ENCODE measurements at regions not wholly inside any gene's neighbourhood (a gene's known extent, or its start where the extent isn't known, plus 50 kb on each side); places are given as distances from the start of the nearest gene placed in this dataset.

DNA sequence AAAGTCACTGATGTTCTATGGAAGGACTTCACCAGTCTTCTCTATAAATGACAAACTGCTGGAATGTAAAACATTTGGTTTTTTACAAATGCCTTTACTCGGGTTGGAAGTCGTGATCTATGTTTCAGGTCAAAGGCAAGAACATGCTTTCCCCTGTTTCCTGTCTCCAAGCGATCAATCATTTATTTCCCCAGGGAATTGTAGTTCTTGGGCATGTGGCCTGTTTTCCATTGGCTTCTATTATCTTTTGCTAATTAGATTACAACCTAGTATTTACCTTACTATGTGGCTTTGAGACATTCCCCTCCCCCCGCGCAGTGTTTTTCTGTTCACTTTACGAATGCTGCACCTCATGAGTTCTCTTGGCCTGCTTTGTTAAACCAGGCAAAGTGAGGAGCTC, 684.2 kb downstream of the EPHA4 start:
- no peak overlapping the region for H3K4me3 ChIP-seq (ENCODE audit: low read length)
- H3K9me3 ChIP-seq (ENCODE audit: insufficient read depth, low read depth, low read length): no peaks in the 10 kb centered on the region
- peaks cover 26% of the 10 kb centered on the region for H3K4me1 ChIP-seq (ENCODE audit: insufficient read depth, low read length)
- no peaks in the 10 kb centered on the region for H3K36me3 ChIP-seq (ENCODE audit: insufficient read depth, low read length)
- H3K27ac ChIP-seq (ENCODE audit: low read depth, low read length): no peak overlapping the region
- H3K9ac ChIP-seq (ENCODE audit: low read depth, low read length): no peak overlapping the region; the same call in 1 of the 2 replicates
- H3K27me3 ChIP-seq (ENCODE audit: insufficient read depth, low read length): no peaks in the 10 kb centered on the region
- 88% methylated on average over 6 of the region's 6 CpGs for WGBS

DNA sequence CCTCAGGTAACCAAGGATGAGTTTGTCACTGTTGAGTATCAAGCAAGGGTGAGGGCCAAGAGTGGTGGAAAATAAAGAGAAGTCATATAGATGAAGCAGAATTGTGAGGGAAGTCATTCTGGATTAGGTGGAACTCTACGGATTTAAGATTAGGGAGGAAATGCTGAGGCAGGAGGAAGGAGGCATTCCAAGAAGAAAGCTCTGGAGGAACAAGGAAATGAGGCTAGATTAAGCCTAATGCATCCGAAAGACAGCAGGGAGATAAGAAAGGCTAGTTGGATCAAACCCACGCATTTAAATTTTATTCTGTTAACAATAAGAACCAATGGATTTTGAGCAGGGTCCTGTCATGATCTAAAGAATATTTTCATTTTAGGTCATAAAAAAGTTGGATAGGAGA, 681.2 kb downstream of the EPHA4 start:
- no peaks in the 10 kb centered on the region for H3K36me3 ChIP-seq (ENCODE audit: insufficient read depth, low read length)
- H3K4me3 ChIP-seq (ENCODE audit: low read length): no peak overlapping the region
- H3K9ac ChIP-seq (ENCODE audit: low read depth, low read length): no peak overlapping the region
- no peaks in the 10 kb centered on the region for H3K27me3 ChIP-seq (ENCODE audit: insufficient read depth, low read length)
- H3K27ac ChIP-seq (ENCODE audit: low read depth, low read length): no peak overlapping the region
- H3K4me1 ChIP-seq (ENCODE audit: insufficient read depth, low read length): peaks cover 26% of the 10 kb centered on the region
- H3K9me3 ChIP-seq (ENCODE audit: insufficient read depth, low read depth, low read length): no peaks in the 10 kb centered on the region
- 94% methylated on average over 2 of the region's 3 CpGs for WGBS

DNA sequence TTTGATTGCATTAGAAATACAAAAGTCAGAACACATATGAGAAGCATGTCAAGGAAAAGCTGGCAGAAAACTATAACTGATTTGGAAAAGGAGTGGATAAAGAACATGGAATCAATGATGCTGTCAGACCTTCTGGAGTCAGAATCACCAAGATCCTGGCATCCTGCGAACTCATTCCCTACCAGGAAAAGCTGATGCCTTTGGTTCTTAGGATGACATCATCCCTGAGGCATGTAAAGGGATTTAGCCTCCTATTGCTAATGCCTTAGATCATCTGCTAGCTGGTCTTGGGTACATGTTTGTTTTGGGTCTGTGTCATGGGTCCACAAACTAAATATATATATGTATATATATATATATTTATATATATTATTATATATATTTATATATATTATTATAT, 680.7 kb downstream of the EPHA4 start:
- no peaks in the 10 kb centered on the region for H3K9me3 ChIP-seq (ENCODE audit: insufficient read depth, low read depth, low read length)
- WGBS: 67% methylated on average over 1 of the region's 1 CpG
- no peak overlapping the region for H3K4me3 ChIP-seq (ENCODE audit: low read length)

DNA sequence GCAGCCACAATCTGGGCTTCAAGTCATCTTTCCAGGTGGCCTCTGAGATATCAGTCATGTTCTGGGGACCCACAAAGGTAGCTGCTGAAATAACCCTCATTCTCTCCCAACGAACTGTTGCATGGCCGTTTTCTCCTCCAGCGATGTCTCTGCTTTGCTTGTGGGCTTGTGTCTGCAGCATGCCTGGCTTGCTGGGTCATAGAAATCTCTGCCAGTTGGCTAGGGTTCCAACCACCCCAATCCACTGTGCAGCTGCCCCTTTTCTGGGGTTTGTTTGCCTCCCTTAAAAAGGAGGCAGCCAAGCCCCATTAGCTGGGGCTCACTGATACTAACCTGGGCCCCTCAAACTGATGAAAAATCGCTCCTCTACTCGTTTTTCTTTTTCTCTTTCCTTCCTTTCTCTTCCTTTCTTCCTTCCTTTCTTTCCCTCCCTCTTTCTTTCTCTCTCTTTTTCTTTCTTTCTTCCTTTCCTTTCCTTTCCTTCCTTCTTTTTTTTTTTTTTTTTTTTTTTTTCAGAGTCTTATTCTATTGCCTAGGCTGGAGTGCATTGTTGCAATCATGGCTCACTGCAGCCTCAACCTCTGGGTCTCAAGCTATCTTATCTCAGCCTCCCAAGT, 680.0 kb downstream of the EPHA4 start:
- H3K4me3 ChIP-seq (ENCODE audit: low read length): no peak overlapping the region
- no peak overlapping the region for H3K27ac ChIP-seq (ENCODE audit: low read depth, low read length)
- H3K27me3 ChIP-seq (ENCODE audit: insufficient read depth, low read length): no peaks in the 10 kb centered on the region
- WGBS: 94% methylated on average over 5 of the region's 5 CpGs
- H3K36me3 ChIP-seq (ENCODE audit: insufficient read depth, low read length): no peaks in the 10 kb centered on the region
- H3K9me3 ChIP-seq (ENCODE audit: insufficient read depth, low read depth, low read length): no peaks in the 10 kb centered on the region
- H3K9ac ChIP-seq (ENCODE audit: low read depth, low read length): no peak overlapping the region
- peaks cover 18% of the 10 kb centered on the region for H3K4me1 ChIP-seq (ENCODE audit: insufficient read depth, low read length)

More for the DNA sequence above, 680.7 kb downstream of the EPHA4 start:
- no peak overlapping the region for H3K9ac ChIP-seq (ENCODE audit: low read depth, low read length)
- H3K4me1 ChIP-seq (ENCODE audit: insufficient read depth, low read length): peaks cover 25% of the 10 kb centered on the region
- no peak overlapping the region for H3K27ac ChIP-seq (ENCODE audit: low read depth, low read length)
- no peaks in the 10 kb centered on the region for H3K27me3 ChIP-seq (ENCODE audit: insufficient read depth, low read length)
- H3K36me3 ChIP-seq (ENCODE audit: insufficient read depth, low read length): no peaks in the 10 kb centered on the region

DNA sequence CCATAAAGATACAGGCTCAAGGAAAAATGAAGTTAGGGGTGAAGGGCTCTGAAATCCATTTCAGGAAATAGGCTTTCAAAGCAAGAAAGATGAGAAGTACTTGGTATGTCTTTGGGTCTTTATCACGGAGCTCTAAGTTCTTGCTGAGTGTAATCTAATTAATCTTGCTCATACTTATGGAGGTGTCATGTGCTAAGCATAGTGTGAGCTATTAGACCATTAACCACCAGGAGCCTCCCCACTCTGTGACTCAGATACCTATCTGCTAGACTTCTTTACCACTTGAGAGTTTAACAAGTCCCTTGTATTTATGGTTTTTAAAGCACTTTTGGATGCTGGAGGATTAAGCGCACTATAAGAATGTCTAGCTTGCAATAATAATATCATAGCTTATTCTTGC, 678.7 kb downstream of the EPHA4 start:
- Histone ChIP-seq H3K4me1 (ENCODE audit: insufficient read depth, low read length) (peaks cover 5% of the 10 kb centered on the region), H3K4me3 (ENCODE audit: low read length) (no peak overlapping the region), H3K9ac (ENCODE audit: low read depth, low read length) (no peak overlapping the region), H3K27ac (ENCODE audit: low read depth, low read length) (no peak overlapping the region), H3K27me3 (ENCODE audit: insufficient read depth, low read length) (no peaks in the 10 kb centered on the region), H3K36me3 (ENCODE audit: insufficient read depth, low read length) (no peaks in the 10 kb centered on the region), H3K9me3 (ENCODE audit: insufficient read depth, low read depth, low read length) (no peaks in the 10 kb centered on the region)
- 96% methylated on average over 2 of the region's 2 CpGs for WGBS

DNA sequence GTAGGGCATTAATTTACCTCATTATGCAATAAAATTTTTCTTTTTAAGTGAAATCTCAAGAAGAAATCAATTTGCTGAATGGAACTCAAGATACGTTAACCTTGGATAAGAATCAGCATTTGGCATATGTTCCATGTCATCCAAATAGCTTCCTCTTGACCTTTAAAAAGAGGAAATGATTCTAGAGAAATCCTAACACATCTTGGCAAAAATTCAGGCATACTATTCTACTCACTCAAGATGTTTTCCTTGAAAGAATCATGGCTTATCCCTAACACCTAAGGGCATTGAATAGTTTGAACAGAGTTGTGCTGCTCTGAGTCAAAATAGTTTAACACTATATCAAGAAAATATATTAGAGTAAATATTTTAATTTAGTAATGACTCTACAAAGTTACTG, 678.0 kb downstream of the EPHA4 start:
- Histone ChIP-seq H3K27ac (ENCODE audit: low read depth, low read length) (no peak overlapping the region), H3K4me3 (ENCODE audit: low read length) (no peak overlapping the region), H3K4me1 (ENCODE audit: insufficient read depth, low read length) (peaks cover 4% of the 10 kb centered on the region), H3K36me3 (ENCODE audit: insufficient read depth, low read length) (no peaks in the 10 kb centered on the region), H3K9me3 (ENCODE audit: insufficient read depth, low read depth, low read length) (no peaks in the 10 kb centered on the region), H3K9ac (ENCODE audit: low read depth, low read length) (no peak overlapping the region), H3K27me3 (ENCODE audit: insufficient read depth, low read length) (no peaks in the 10 kb centered on the region)
- 100% methylated on average over 1 of the region's 1 CpG for WGBS

DNA sequence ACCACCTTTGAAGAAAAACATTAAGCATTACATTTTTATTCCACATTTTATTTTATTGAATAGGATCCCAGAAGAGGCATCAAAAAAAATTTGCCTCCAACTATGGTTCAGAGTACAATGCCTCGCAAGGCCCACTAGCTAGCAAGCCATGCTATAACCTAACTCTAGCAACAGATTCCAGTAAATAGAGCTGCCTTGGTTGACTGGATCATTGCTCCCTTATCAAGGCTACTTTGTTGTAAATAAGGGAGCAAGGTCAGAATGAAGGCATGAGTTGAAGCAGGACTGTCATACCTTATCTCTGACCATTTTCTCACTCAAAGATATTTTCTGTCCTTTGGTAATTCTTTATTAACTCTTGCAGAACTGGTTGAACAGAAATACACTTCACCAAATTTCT, 672.6 kb downstream of the EPHA4 start:
- no peaks in the 10 kb centered on the region for H3K36me3 ChIP-seq (ENCODE audit: insufficient read depth, low read length)
- no peak overlapping the region for H3K9ac ChIP-seq (ENCODE audit: low read depth, low read length)
- H3K4me3 ChIP-seq (ENCODE audit: low read length): no peak overlapping the region
- no peaks in the 10 kb centered on the region for H3K9me3 ChIP-seq (ENCODE audit: insufficient read depth, low read depth, low read length)
- H3K4me1 ChIP-seq (ENCODE audit: insufficient read depth, low read length): peaks cover 10% of the 10 kb centered on the region
- no peak overlapping the region for H3K27ac ChIP-seq (ENCODE audit: low read depth, low read length)
- WGBS: 86% methylated on average over 1 of the region's 1 CpG
- H3K27me3 ChIP-seq (ENCODE audit: insufficient read depth, low read length): no peaks in the 10 kb centered on the region

DNA sequence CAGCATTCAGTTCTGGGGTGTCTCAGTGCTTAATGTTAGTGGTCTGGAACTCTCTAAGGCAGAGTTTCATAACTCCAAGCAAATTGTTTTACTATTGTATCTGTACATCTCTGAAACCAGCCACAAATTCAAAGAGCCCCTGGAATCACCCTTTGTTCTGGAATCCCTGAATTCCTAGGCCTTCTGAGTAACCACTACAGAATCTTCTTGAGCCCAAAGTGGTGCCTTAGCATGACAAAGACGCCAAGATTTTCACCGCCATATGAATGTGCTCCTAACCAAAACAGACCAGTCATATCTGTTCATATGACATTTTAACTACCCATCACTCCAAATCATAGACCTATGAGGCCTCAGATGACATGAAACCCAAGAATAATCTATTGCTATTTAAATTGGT, 668.1 kb downstream of the EPHA4 start:
- Histone ChIP-seq H3K9me3 (ENCODE audit: insufficient read depth, low read depth, low read length) (no peaks in the 10 kb centered on the region), H3K36me3 (ENCODE audit: insufficient read depth, low read length) (no peaks in the 10 kb centered on the region), H3K27me3 (ENCODE audit: insufficient read depth, low read length) (no peaks in the 10 kb centered on the region), H3K9ac (ENCODE audit: low read depth, low read length) (no peak overlapping the region), H3K4me1 (ENCODE audit: insufficient read depth, low read length) (peaks cover 10% of the 10 kb centered on the region), H3K4me3 (ENCODE audit: low read length) (no peak overlapping the region), H3K27ac (ENCODE audit: low read depth, low read length) (0 out of 2 replicates have a peak overlapping the region, but pooled peaks have one; percentile 31)
- WGBS: 82% methylated on average over 2 of the region's 2 CpGs

DNA sequence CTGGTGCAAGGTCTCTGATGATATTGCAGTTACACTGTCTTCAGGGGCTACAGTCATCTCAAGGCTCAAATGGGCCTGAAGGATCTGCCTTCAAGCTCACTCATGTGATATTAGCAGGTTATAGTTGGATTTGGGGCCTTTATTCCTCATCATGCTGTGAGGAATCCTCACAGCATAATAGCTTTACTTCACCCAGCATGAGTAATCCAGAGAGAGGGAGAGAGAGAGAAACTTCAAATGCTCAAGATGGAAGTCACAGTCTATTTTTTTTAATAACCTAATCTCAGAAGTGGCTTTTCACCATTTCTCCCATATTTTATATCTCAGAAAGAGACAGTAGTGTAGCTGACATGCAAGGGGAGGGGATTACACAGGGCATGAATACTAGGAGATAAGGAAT, 658.7 kb downstream of the EPHA4 start:
- H3K27ac ChIP-seq (ENCODE audit: low read depth, low read length): no peak overlapping the region
- no peaks in the 10 kb centered on the region for H3K36me3 ChIP-seq (ENCODE audit: insufficient read depth, low read length)
- H3K27me3 ChIP-seq (ENCODE audit: insufficient read depth, low read length): no peaks in the 10 kb centered on the region
- no peaks in the 10 kb centered on the region for H3K9me3 ChIP-seq (ENCODE audit: insufficient read depth, low read depth, low read length)
- no peaks in the 10 kb centered on the region for H3K4me1 ChIP-seq (ENCODE audit: insufficient read depth, low read length)
- no peak overlapping the region for H3K9ac ChIP-seq (ENCODE audit: low read depth, low read length)
- H3K4me3 ChIP-seq (ENCODE audit: low read length): no peak overlapping the region

DNA sequence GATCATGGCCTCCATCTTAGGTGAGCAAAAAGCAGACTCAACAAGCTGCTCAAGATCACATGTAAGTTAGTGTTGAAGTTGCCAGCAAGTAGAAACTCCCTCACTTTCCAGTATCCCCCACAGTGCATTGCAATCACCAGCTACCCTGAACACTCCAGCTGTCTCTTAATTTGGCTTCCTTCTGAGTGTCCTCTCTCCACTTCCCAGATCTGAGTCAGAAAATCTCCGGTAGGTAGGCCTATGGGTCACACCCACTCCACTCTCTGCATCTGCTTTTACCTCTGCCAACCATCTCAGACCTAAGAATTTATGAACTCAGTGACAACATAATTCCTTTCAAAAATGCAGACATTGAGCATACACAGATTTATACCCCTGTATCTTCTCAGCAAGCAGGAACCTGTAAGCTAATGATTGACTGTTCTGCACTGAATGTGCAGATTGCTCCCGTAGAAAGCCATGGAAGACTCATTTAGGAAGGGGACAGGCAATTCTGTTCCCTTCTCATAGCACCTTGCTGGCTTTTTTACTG, 656.9 kb downstream of the EPHA4 start:
- Histone ChIP-seq H3K27me3 (ENCODE audit: insufficient read depth, low read length) (no peaks in the 10 kb centered on the region), H3K9ac (ENCODE audit: low read depth, low read length) (no peak overlapping the region), H3K9me3 (ENCODE audit: insufficient read depth, low read depth, low read length) (no peaks in the 10 kb centered on the region), H3K4me3 (ENCODE audit: low read length) (no peak overlapping the region), H3K4me1 (ENCODE audit: insufficient read depth, low read length) (no peaks in the 10 kb centered on the region), H3K36me3 (ENCODE audit: insufficient read depth, low read length) (no peaks in the 10 kb centered on the region), H3K27ac (ENCODE audit: low read depth, low read length) (no peak overlapping the region)
- 92% methylated on average over 2 of the region's 2 CpGs for WGBS

DNA sequence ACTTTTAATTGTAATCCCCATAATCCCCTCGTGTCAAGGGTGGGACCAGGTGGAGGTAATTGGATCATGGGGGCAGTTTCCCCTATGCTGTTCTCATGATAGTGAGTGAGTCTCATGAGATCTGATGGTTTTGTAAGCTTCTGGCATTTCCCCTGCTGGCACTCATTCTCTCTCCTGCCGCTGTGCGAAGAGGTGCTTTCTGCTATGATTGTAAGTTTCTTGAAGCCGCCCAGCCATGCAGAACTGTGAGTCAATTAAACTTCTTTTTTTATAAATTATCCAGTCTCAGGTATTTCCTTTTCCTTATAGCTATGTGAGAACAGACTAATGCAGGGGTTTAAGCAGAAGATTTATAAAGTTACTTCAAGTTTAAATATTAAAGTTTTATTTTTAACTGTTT, 655.2 kb downstream of the EPHA4 start:
- WGBS: 94% methylated on average over 4 of the region's 4 CpGs

More for the DNA sequence above, 655.2 kb downstream of the EPHA4 start:
- H3K4me3 ChIP-seq (ENCODE audit: low read length): no peak overlapping the region
- no peak overlapping the region for H3K9ac ChIP-seq (ENCODE audit: low read depth, low read length)
- no peaks in the 10 kb centered on the region for H3K27me3 ChIP-seq (ENCODE audit: insufficient read depth, low read length)
- no peaks in the 10 kb centered on the region for H3K9me3 ChIP-seq (ENCODE audit: insufficient read depth, low read depth, low read length)
- H3K36me3 ChIP-seq (ENCODE audit: insufficient read depth, low read length): no peaks in the 10 kb centered on the region
- no peaks in the 10 kb centered on the region for H3K4me1 ChIP-seq (ENCODE audit: insufficient read depth, low read length)
- H3K27ac ChIP-seq (ENCODE audit: low read depth, low read length): no peak overlapping the region
